GM12892 (cell line): ENCODE measurements at regions not wholly inside any gene's neighbourhood (a gene's known extent, or its start where the extent isn't known, plus 50 kb on each side); places are given as distances from the start of the nearest gene placed in this dataset.

Experiments
- POLR2A ChIP-seq: IDR thresholded peaks from 2 replicates; pipeline ENCODE4 v1.6.1; 2011; ENCODE audit warnings: low read depth, low read length, control low read depth
- POLR2AphosphoS5 ChIP-seq: IDR thresholded peaks from 2 replicates; pipeline ENCODE4 v1.6.1; 2011; ENCODE audit warnings: low read depth, low read length, control low read depth

DNA sequence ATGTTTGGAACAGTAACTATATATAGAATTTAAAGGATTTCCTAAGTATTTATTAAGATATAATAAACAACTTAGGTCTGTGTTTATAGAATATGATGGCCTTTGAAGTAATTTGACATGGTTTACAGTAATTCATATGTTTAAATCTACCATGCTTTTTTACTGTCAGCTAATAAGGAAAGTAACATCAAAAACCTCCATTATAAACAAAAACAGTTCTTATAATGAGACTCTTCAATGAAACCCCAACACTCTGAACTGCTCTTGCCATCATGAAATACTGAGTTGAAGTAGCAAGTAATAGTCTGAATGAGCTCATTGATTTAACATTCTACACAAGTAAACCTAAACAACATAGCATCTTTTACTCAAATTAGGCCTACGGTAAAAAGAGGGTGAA is 1236.5 kb downstream of the FSTL5 start:
- no peak for TF ChIP-seq POLR2AphosphoS5
- TF ChIP-seq POLR2A: no peak
